ENCODE measurements at regions not wholly inside any gene's neighbourhood (a gene's known extent, or its start where the extent isn't known, plus 50 kb on each side); places are given as distances from the start of the nearest gene placed in this dataset.

GRCh38 chr13:91232716-91233115 is 114.8 kb upstream of the MIR17HG start:
- Histone ChIP-seq H3K4me1 (ENCODE audit: insufficient read depth, insufficient read length) (no peaks in the 10 kb centered on the region), H3K9ac (ENCODE audit: insufficient read length, low read depth) (no peak overlapping the region), H3K36me3 (ENCODE audit: insufficient read depth, insufficient read length, low read length) (no peaks in the 10 kb centered on the region), H3K9me3 (ENCODE audit: insufficient read depth, low read length) (no peaks in the 10 kb centered on the region), H3K27me3 (ENCODE audit: insufficient read depth, insufficient read length) (no peaks in the 10 kb centered on the region), H3K4me3 (ENCODE audit: insufficient read length, low read depth) (no peak overlapping the region)
- TF ChIP-seq ZNF274 (IDR thresholded peaks at IDR 0.05; ENCODE audit: low read depth, low read length): no peak
- TF ChIP-seq SUZ12 (IDR thresholded peaks at IDR 0.05; ENCODE audit: extremely low read depth, insufficient read depth, insufficient read length): no peak
- TF ChIP-seq YY1 (IDR thresholded peaks at IDR 0.05; ENCODE audit: insufficient read depth, insufficient read length): no peak
- no peak for DNase-seq (ENCODE audit: low read depth, low spot score)

GRCh38 chr13:91233291-91233690 is 114.2 kb upstream of the MIR17HG start:
- no peak for TF ChIP-seq SUZ12 (IDR thresholded peaks at IDR 0.05; ENCODE audit: extremely low read depth, insufficient read depth, insufficient read length)
- TF ChIP-seq YY1 (IDR thresholded peaks at IDR 0.05; ENCODE audit: insufficient read depth, insufficient read length): no peak
- TF ChIP-seq ZNF274 (IDR thresholded peaks at IDR 0.05; ENCODE audit: low read depth, low read length): no peak
- H3K27me3 ChIP-seq (ENCODE audit: insufficient read depth, insufficient read length): no peaks in the 10 kb centered on the region
- H3K9me3 ChIP-seq (ENCODE audit: insufficient read depth, low read length): no peaks in the 10 kb centered on the region
- no peak for DNase-seq (ENCODE audit: low read depth, low spot score)
- no peak overlapping the region for H3K9ac ChIP-seq (ENCODE audit: insufficient read length, low read depth)
- H3K4me3 ChIP-seq (ENCODE audit: insufficient read length, low read depth): no peak overlapping the region
- no peaks in the 10 kb centered on the region for H3K4me1 ChIP-seq (ENCODE audit: insufficient read depth, insufficient read length)
- H3K36me3 ChIP-seq (ENCODE audit: insufficient read depth, insufficient read length, low read length): no peaks in the 10 kb centered on the region

- H3K4me3 ChIP-seq (ENCODE audit: insufficient read length, low read depth): no peak overlapping the region
- no peaks in the 10 kb centered on the region for H3K36me3 ChIP-seq (ENCODE audit: insufficient read depth, insufficient read length, low read length)
- DNase-seq (ENCODE audit: low read depth, low spot score): no peak
- H3K9ac ChIP-seq (ENCODE audit: insufficient read length, low read depth): no peak overlapping the region
- no peaks in the 10 kb centered on the region for H3K27me3 ChIP-seq (ENCODE audit: insufficient read depth, insufficient read length)
- H3K4me1 ChIP-seq (ENCODE audit: insufficient read depth, insufficient read length): no peaks in the 10 kb centered on the region
- H3K9me3 ChIP-seq (ENCODE audit: insufficient read depth, low read length): no peaks in the 10 kb centered on the region
- TF ChIP-seq ZNF274 (IDR thresholded peaks at IDR 0.05; ENCODE audit: low read depth, low read length) (no peak), SUZ12 (IDR thresholded peaks at IDR 0.05; ENCODE audit: extremely low read depth, insufficient read depth, insufficient read length) (no peak), YY1 (IDR thresholded peaks at IDR 0.05; ENCODE audit: insufficient read depth, insufficient read length) (no peak)
Measured at GRCh38 chr13:91236182-91236581, 111.3 kb upstream of the MIR17HG start.

GRCh38 chr13:91236921-91237320 is 110.6 kb upstream of the MIR17HG start:
- Histone ChIP-seq H3K9me3 (ENCODE audit: insufficient read depth, low read length) (no peaks in the 10 kb centered on the region), H3K9ac (ENCODE audit: insufficient read length, low read depth) (no peak overlapping the region), H3K36me3 (ENCODE audit: insufficient read depth, insufficient read length, low read length) (no peaks in the 10 kb centered on the region), H3K4me3 (ENCODE audit: insufficient read length, low read depth) (no peak overlapping the region), H3K27me3 (ENCODE audit: insufficient read depth, insufficient read length) (no peaks in the 10 kb centered on the region), H3K4me1 (ENCODE audit: insufficient read depth, insufficient read length) (no peaks in the 10 kb centered on the region)
- DNase-seq (ENCODE audit: low read depth, low spot score): no peak
- no peak for TF ChIP-seq ZNF274 (IDR thresholded peaks at IDR 0.05; ENCODE audit: low read depth, low read length)
- no peak for TF ChIP-seq SUZ12 (IDR thresholded peaks at IDR 0.05; ENCODE audit: extremely low read depth, insufficient read depth, insufficient read length)
- no peak for TF ChIP-seq YY1 (IDR thresholded peaks at IDR 0.05; ENCODE audit: insufficient read depth, insufficient read length)

- Histone ChIP-seq H3K27me3 (ENCODE audit: insufficient read depth, insufficient read length) (no peaks in the 10 kb centered on the region), H3K4me3 (ENCODE audit: insufficient read length, low read depth) (no peak overlapping the region), H3K36me3 (ENCODE audit: insufficient read depth, insufficient read length, low read length) (no peaks in the 10 kb centered on the region), H3K4me1 (ENCODE audit: insufficient read depth, insufficient read length) (no peaks in the 10 kb centered on the region), H3K9me3 (ENCODE audit: insufficient read depth, low read length) (no peaks in the 10 kb centered on the region), H3K9ac (ENCODE audit: insufficient read length, low read depth) (no peak overlapping the region)
- no peak for TF ChIP-seq ZNF274 (IDR thresholded peaks at IDR 0.05; ENCODE audit: low read depth, low read length)
- no peak for TF ChIP-seq SUZ12 (IDR thresholded peaks at IDR 0.05; ENCODE audit: extremely low read depth, insufficient read depth, insufficient read length)
- no peak for TF ChIP-seq YY1 (IDR thresholded peaks at IDR 0.05; ENCODE audit: insufficient read depth, insufficient read length)
- no peak for DNase-seq (ENCODE audit: low read depth, low spot score)
Measured at GRCh38 chr13:91238036-91238435, 109.5 kb upstream of the MIR17HG start.

GRCh38 chr13:91240341-91240740 is 107.1 kb upstream of the MIR17HG start:
- no peak for TF ChIP-seq YY1 (IDR thresholded peaks at IDR 0.05; ENCODE audit: insufficient read depth, insufficient read length)
- Histone ChIP-seq H3K4me3 (ENCODE audit: insufficient read length, low read depth) (no peak overlapping the region), H3K4me1 (ENCODE audit: insufficient read depth, insufficient read length) (no peaks in the 10 kb centered on the region), H3K36me3 (ENCODE audit: insufficient read depth, insufficient read length, low read length) (no peaks in the 10 kb centered on the region), H3K27me3 (ENCODE audit: insufficient read depth, insufficient read length) (no peaks in the 10 kb centered on the region), H3K9ac (ENCODE audit: insufficient read length, low read depth) (no peak overlapping the region), H3K9me3 (ENCODE audit: insufficient read depth, low read length) (no peaks in the 10 kb centered on the region)
- DNase-seq (ENCODE audit: low read depth, low spot score): no peak

GRCh38 chr13:91241221-91241933 is 106.1 kb upstream of the MIR17HG start:
- TF ChIP-seq ZNF274 (IDR thresholded peaks at IDR 0.05; ENCODE audit: low read depth, low read length) (no peak), SUZ12 (IDR thresholded peaks at IDR 0.05; ENCODE audit: extremely low read depth, insufficient read depth, insufficient read length) (no peak), YY1 (IDR thresholded peaks at IDR 0.05; ENCODE audit: insufficient read depth, insufficient read length) (no peak)
- no peaks in the 10 kb centered on the region for H3K4me1 ChIP-seq (ENCODE audit: insufficient read depth, insufficient read length)
- no peak overlapping the region for H3K4me3 ChIP-seq (ENCODE audit: insufficient read length, low read depth)
- H3K9me3 ChIP-seq (ENCODE audit: insufficient read depth, low read length): no peaks in the 10 kb centered on the region
- no peaks in the 10 kb centered on the region for H3K27me3 ChIP-seq (ENCODE audit: insufficient read depth, insufficient read length)
- no peak for DNase-seq (ENCODE audit: low read depth, low spot score)
- no peaks in the 10 kb centered on the region for H3K36me3 ChIP-seq (ENCODE audit: insufficient read depth, insufficient read length, low read length)
- H3K9ac ChIP-seq (ENCODE audit: insufficient read length, low read depth): no peak overlapping the region
